ENCODE measurements at regions not wholly inside any gene's neighbourhood (a gene's known extent, or its start where the extent isn't known, plus 50 kb on each side); places are given as distances from the start of the nearest gene placed in this dataset.

DNA sequence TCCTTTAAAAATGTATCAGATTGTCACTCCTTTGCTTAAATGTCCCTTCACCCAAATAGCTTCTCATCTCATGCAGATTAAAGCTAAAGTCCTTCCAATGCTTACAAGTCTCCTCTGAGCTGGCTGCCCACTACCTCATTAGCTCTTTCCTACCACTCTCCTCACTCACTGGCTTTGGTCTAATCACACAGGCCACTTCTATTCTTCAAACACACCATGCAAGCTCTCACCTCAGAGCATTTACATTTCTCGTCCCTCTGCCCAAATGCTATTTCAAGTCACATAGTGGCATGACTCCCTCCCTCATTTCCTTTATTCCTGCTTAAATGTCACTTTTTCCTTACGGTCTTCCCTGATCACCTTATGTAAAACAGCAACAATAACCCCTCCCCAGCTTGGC lies 110.6 kb upstream of the CMC1 start:
- Mint-ChIP-seq H3K4me1 (peaks cover 12 to 28% of the 10 kb centered on the region in 2 donors), H3K9me3 (no peaks in the 10 kb centered on the region), H3K27ac (no peak overlapping the region), H3K4me3 (no peak overlapping the region), H3K27me3 (no peaks in the 10 kb centered on the region), H3K36me3 (no peaks in the 10 kb centered on the region)
- no peak for DNase-seq
- no peak for ATAC-seq (replicated peaks)

GRCh38 chr3:28132941-28133340 lies 108.5 kb upstream of the CMC1 start:
- no peak overlapping the region for H3K27ac Mint-ChIP-seq
- no peaks in the 10 kb centered on the region for H3K36me3 Mint-ChIP-seq
- H3K9me3 Mint-ChIP-seq: no peaks in the 10 kb centered on the region
- ATAC-seq (replicated peaks): no peak
- H3K27me3 Mint-ChIP-seq: no peaks in the 10 kb centered on the region
- no peak for DNase-seq
- H3K4me3 Mint-ChIP-seq: no peak overlapping the region
- H3K4me1 Mint-ChIP-seq: peaks cover 6 to 14% of the 10 kb centered on the region in 2 donors

GRCh38 chr3:28134198-28134597 lies 107.2 kb upstream of the CMC1 start:
- Mint-ChIP-seq H3K27ac (no peak overlapping the region), H3K4me1 (peaks cover 0 to 2% of the 10 kb centered on the region in 2 donors), H3K27me3 (no peaks in the 10 kb centered on the region), H3K36me3 (no peaks in the 10 kb centered on the region), H3K4me3 (no peak overlapping the region), H3K9me3 (no peaks in the 10 kb centered on the region)
- ATAC-seq (replicated peaks) (no peak), DNase-seq (no peak)

- no peaks in the 10 kb centered on the region for H3K9me3 Mint-ChIP-seq
- H3K27me3 Mint-ChIP-seq: no peaks in the 10 kb centered on the region
- H3K4me3 Mint-ChIP-seq: no peak overlapping the region
- no peaks in the 10 kb centered on the region for H3K4me1 Mint-ChIP-seq
- H3K36me3 Mint-ChIP-seq: no peaks in the 10 kb centered on the region
- DNase-seq (no peak), ATAC-seq (replicated peaks) (no peak)
- no peak overlapping the region for H3K27ac Mint-ChIP-seq
Observed at GRCh38 chr3:28134792-28135375, 106.5 kb upstream of the CMC1 start.

- no peak for DNase-seq
- H3K4me1 Mint-ChIP-seq: no peaks in the 10 kb centered on the region
- ATAC-seq (replicated peaks): no peak
- H3K27me3 Mint-ChIP-seq: no peaks in the 10 kb centered on the region
- H3K36me3 Mint-ChIP-seq: no peaks in the 10 kb centered on the region
- no peak overlapping the region for H3K27ac Mint-ChIP-seq
- H3K9me3 Mint-ChIP-seq: no peaks in the 10 kb centered on the region
- no peak overlapping the region for H3K4me3 Mint-ChIP-seq
Observed at GRCh38 chr3:28136607-28137216, 104.7 kb upstream of the CMC1 start.

DNA sequence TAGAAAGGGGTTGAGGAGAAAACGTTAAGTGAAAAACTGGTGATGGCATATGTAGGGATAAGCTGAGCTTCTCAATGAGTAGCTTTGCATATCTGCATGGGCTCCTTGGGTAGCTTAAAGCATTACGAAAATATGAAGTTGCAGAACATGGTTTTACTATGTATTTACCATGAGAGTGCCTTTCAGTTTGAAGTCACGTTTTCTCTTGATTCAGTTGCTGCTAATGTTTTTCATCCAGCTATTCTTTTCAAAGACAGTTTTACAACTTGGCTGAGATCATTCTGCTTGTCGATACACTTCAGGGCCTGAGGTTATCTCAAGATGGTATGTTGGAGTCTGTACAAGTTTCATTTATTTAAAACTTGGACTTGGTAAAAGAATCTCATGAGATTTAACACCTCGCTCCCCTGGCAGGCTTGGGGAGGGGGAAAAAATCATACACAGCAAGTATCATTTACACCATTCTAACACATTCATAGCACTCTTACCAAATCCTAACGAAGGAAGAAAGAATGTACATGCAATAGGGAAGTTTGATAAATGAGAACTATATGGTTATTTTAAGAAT lies 103.3 kb upstream of the CMC1 start:
- ATAC-seq (replicated peaks) (no peak), DNase-seq (no peak)
- Mint-ChIP-seq H3K4me3 (no peak overlapping the region), H3K27ac (no peak overlapping the region), H3K27me3 (no peaks in the 10 kb centered on the region), H3K36me3 (no peaks in the 10 kb centered on the region), H3K4me1 (no peaks in the 10 kb centered on the region), H3K9me3 (no peaks in the 10 kb centered on the region)

- no peaks in the 10 kb centered on the region for H3K27me3 Mint-ChIP-seq
- no peak for ATAC-seq (replicated peaks)
- no peak for DNase-seq
- H3K4me3 Mint-ChIP-seq: no peak overlapping the region
- no peaks in the 10 kb centered on the region for H3K4me1 Mint-ChIP-seq
- H3K9me3 Mint-ChIP-seq: no peaks in the 10 kb centered on the region
- no peaks in the 10 kb centered on the region for H3K36me3 Mint-ChIP-seq
- no peak overlapping the region for H3K27ac Mint-ChIP-seq
Observed at GRCh38 chr3:28139288-28139687, 102.1 kb upstream of the CMC1 start.

DNA sequence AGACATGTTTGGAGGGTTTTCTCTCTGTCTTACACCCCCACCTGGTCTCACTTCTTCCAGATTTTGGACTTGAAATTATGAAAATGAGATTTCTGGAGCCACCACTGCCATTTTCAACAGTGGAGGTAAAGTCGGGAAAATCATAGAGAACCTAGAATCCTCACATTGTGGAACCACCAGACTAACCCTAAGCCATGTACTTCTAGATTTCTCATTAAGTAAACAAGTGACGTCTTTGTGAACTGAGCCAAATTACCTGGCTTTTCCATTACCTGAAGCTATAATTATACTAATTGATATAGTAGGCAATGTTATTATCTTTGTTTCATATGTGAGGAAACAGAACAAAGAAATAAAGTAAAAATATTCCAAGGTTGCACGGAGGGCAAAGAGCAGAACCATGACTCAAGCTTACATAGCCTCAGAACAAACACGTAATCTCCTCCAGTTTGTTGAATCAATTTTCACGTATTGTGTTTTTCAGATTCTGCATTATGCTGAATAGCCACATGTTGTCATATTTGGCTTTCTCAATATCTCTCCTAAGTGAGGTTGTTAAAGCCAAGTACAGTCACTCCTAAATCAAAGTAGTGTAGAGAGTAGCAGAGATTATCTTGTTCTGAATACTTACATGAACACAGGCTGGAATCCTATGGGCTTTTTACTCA lies 101.3 kb upstream of the CMC1 start:
- H3K9me3 Mint-ChIP-seq: no peaks in the 10 kb centered on the region
- no peak for ATAC-seq (replicated peaks)
- no peak for DNase-seq
- no peaks in the 10 kb centered on the region for H3K36me3 Mint-ChIP-seq
- H3K27ac Mint-ChIP-seq: no peak overlapping the region
- H3K4me3 Mint-ChIP-seq: no peak overlapping the region
- no peaks in the 10 kb centered on the region for H3K4me1 Mint-ChIP-seq
- no peaks in the 10 kb centered on the region for H3K27me3 Mint-ChIP-seq

DNA sequence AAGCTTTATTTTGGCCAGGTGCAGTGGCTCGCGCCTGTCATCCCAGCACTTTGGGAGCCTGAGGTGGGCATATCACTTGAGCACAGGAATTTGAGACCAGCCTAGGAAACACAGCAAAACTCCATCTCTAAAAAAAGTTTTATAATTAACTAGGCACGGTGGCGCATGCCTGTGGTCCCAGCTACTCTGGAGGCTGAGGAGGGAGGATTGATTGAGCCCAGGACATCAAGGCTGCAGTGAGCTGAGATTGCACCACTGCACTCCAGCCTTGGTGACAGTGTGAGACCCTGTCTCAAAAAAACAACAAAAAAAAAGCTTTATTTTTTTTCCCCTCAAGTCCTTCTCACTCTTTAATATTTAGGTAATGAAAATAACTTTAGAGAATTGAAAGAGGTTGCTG lies 100.8 kb upstream of the CMC1 start:
- Mint-ChIP-seq H3K27ac (no peak overlapping the region), H3K9me3 (no peaks in the 10 kb centered on the region), H3K4me3 (no peak overlapping the region), H3K4me1 (no peaks in the 10 kb centered on the region), H3K36me3 (no peaks in the 10 kb centered on the region), H3K27me3 (no peaks in the 10 kb centered on the region)
- DNase-seq: no peak
- no peak for ATAC-seq (replicated peaks)

DNA sequence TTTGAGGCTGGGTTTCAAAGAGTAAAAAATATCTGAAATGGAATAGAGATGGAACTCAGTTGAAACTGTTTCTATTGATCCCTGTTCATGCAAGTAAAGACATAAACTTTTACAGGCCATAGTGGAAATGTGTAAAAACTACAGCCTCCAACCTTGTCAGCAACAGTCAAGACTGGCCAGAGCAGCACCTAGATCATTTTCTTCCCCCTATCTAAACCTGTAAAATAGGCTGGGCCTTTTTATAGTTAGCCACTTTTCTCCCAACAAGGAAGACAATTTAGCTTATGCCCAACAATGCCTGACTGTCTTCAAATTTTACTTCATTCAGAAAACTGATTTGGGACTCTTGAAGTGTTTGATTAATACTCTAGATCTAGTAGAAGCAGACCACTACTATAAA lies 91.5 kb upstream of the CMC1 start:
- Mint-ChIP-seq H3K27me3 (no peaks in the 10 kb centered on the region), H3K36me3 (no peaks in the 10 kb centered on the region), H3K4me3 (no peak overlapping the region), H3K9me3 (peaks cover 0 to 1% of the 10 kb centered on the region in 2 donors), H3K4me1 (no peaks in the 10 kb centered on the region), H3K27ac (no peak overlapping the region)
- ATAC-seq (replicated peaks) (no peak), DNase-seq (no peak)

DNA sequence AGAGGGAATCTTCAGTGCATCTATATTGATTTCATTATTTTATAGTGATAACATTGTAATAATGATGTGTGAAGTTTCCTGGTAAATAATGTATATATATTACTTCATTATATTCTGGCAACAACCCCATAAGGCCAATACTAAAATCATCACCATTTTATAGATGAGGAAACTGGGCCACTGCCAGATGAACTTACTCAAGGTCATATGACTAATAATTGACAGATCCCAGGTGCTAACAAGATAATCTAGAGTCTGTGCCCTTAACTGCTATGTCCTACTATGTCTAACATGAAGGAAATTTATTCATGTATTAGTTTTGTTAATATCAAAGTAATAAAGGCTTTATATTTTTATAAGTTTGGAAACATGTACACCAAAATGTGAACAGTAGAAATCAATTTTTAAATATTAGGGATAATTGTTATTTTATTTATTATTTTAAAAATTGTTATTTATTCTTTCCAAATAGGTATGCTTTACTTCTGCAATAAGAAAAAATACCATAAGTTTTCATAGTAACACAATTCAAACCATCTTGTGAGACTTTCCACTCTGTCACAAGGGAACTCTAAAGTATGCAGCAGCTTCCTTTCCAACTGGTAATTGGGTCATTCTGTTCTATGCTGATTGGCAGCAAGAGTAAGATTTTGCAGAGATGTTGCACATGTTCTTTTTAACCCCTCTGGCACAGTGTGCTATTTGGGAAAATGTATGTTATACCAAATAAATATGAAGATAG lies 90.8 kb upstream of the CMC1 start:
- no peak overlapping the region for H3K4me3 Mint-ChIP-seq
- no peaks in the 10 kb centered on the region for H3K36me3 Mint-ChIP-seq
- no peak overlapping the region for H3K27ac Mint-ChIP-seq
- ATAC-seq (replicated peaks): no peak
- no peak for DNase-seq
- no peaks in the 10 kb centered on the region for H3K27me3 Mint-ChIP-seq
- H3K9me3 Mint-ChIP-seq: peaks cover 0 to 1% of the 10 kb centered on the region in 2 donors
- H3K4me1 Mint-ChIP-seq: no peaks in the 10 kb centered on the region

DNA sequence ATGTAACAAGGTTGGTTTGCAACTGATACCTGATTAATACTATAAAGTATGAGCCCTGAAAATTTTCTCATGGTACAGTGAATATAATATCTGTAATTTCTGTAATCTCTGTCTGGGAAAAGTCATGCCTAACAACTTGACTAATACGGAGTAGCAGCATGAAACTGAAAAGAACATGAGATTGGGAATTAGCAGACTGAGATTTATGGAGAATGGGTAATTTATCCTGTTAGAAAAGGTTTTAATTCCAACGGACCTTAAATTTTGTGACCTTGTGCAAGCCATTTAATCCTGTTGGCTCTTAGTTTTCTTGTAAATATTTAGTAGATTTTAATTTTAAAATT lies 90.2 kb upstream of the CMC1 start:
- DNase-seq (no peak), ATAC-seq (replicated peaks) (no peak)
- Mint-ChIP-seq H3K9me3 (peaks cover 0 to 1% of the 10 kb centered on the region in 2 donors), H3K27ac (no peak overlapping the region), H3K36me3 (no peaks in the 10 kb centered on the region), H3K27me3 (no peaks in the 10 kb centered on the region), H3K4me1 (no peaks in the 10 kb centered on the region), H3K4me3 (no peak overlapping the region)

GRCh38 chr3:28151608-28152228 lies 89.7 kb upstream of the CMC1 start:
- peaks cover 0 to 1% of the 10 kb centered on the region in 2 donors for H3K9me3 Mint-ChIP-seq
- no peaks in the 10 kb centered on the region for H3K27me3 Mint-ChIP-seq
- H3K4me3 Mint-ChIP-seq: no peak overlapping the region
- H3K27ac Mint-ChIP-seq: no peak overlapping the region
- no peaks in the 10 kb centered on the region for H3K4me1 Mint-ChIP-seq
- ATAC-seq (replicated peaks) (no peak), DNase-seq (no peak)
- no peaks in the 10 kb centered on the region for H3K36me3 Mint-ChIP-seq

- H3K4me3 Mint-ChIP-seq: no peak overlapping the region
- DNase-seq (no peak), ATAC-seq (replicated peaks) (no peak)
- no peaks in the 10 kb centered on the region for H3K4me1 Mint-ChIP-seq
- peaks cover 0 to 11% of the 10 kb centered on the region in 2 donors for H3K9me3 Mint-ChIP-seq
- H3K36me3 Mint-ChIP-seq: no peaks in the 10 kb centered on the region
- no peaks in the 10 kb centered on the region for H3K27me3 Mint-ChIP-seq
- H3K27ac Mint-ChIP-seq: no peak overlapping the region
Observed at GRCh38 chr3:28155631-28156030, 85.8 kb upstream of the CMC1 start.
